OCI-M2 (cell line): ENCODE measurements at regions not wholly inside any gene's neighbourhood (a gene's known extent, or its start where the extent isn't known, plus 50 kb on each side); places are given as distances from the start of the nearest gene placed in this dataset.
"Not testable (repeated sequence)": the region's sequence is repeated elsewhere in the genome, so short reads cannot be mapped to it uniquely, and the experiment has no call there.

Experiments used
- DNase-seq: peaks from one replicate; lab custom pipeline; 2025; ENCODE audit not compliant: unreplicated experiment; lab: John Stamatoyannopoulos, UW

DNA sequence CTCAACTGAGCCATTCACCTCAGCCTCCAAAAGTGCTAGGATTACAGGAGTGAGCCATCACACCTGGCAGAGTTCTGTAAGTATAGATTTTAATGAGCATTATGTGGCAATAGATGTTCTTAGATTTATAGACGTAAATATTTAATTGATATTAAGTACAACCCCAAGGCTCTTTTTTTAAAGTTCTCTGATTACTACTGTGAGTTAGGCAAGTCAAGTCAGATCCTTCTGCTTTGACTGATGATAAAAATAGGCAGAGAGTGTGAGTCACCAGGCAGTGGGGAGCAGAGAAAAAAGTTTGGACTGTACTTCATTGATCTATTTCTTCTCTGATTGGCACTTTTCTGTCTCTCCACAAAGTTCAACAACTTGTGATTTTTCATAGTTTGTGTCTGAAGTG, 1379.9 kb downstream of the UQCRFS1 start:
- DNase-seq: no peak

DNA sequence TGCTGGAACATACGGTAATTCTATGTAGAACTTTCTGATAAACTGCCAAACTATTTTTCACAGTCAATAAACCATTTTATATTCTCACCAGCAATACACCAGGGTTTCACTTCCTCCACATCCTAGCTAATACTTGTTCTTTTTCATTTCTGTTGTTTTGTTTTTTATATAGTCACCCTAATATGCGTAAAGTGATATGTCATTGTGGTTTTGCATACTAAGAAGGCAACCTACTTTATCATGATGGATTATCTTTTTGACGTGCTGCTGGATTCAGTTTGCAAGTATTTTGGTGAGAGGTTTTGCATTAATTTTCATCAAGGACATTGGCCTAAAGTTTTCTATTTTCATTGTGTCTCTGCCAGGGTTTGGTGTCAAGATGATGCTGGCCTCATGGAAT, 1384.1 kb downstream of the UQCRFS1 start:
- DNase-seq: no peak

GRCh38 chr19:27824108-27824507, 1388.8 kb downstream of the UQCRFS1 start:
- DNase-seq: no peak

GRCh38 chr19:27822336-27822735, 1390.6 kb downstream of the UQCRFS1 start:
- no peak for DNase-seq

GRCh38 chr19:27821418-27822018, 1391.4 kb downstream of the UQCRFS1 start:
- DNase-seq: no peak

DNA sequence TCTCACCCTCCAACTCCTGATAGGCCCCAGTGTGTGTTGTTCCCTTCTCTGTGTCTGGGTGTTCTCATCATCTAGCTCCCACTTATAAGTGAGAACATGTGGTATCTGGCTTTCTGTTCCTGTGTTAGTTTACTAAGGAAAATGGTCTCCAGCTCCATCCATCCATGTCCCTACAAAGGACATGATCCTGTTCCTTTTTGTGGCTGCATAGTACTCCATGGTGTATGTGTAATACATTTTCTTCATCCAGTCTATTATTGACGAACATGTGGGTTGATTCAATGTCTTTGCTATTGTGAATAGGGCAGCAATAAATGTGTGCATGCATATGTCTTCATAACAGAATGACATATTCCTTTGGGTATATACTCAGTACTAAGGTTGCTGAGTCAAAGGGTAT, 1397.0 kb downstream of the UQCRFS1 start:
- DNase-seq: no peak

DNA sequence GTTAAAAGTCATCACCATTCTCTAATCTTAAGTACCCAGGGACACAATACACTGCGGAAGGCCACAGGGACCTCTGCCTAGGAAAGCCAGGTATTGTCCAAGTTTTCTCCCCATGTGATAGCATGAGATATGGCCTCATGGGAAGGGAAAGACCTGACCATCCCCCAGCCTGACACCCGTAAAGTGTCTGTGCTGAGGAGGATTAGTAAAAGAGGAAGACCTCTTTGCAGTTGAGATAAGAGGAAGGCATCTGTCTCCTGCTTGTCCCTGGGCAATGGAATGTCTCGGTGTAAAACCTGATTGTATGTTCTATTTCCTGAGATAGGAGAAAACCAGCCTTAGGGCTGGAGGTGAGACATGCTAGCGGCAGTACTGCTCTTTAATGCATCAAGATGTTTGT, 1398.1 kb downstream of the UQCRFS1 start:
- DNase-seq: not testable (repeated sequence)

GRCh38 chr19:27814274-27814673, 1398.7 kb downstream of the UQCRFS1 start:
- DNase-seq: not testable (repeated sequence)

DNA sequence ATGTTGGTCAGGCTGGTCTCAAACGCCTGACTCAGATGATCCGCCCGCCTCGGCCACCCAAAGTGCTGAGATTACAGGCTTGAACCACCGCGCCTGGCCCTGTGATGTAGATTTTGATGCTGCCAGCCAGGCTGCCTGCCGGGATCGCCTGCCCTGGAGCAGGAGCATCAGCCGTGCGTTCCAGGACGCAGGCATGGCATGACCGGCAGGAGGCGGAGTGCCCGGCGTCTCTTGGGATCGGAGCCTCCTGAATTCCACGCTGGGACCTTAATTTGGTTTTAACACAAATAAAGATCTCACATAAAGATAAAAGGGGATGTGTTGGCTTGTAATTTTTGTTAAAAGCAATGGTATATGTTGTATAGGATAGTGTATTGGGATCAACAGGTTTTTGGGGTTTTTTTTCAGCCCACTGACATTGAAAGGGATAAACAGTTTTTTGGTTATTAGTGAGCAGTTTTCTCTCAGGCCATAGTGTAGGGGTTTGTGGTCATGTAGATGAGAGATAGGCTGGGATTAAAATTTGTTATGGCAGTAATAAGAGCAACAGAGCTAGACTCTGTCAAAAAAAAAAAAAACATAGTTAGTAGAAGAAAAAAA, 1406.4 kb downstream of the UQCRFS1 start:
- DNase-seq: no peak

DNA sequence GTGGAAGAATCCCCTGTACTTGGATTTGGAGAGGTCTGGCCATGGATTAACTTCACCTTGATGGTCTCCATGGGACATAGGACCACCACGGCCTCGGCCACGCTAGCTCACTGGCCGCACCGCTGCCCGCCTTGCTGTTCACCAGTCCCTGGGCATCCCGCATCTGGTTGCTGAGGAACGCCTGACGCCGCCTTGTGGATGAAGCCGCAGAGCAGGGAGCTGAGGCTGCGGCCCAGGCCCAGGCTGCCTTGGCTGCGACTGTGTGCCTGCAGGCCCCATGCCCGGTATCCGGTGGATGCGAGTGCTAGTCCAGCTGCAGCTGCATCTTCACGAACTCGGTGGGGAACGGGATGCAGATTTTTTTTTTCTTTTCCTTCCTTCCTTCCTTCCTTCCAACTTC, 1407.1 kb downstream of the UQCRFS1 start:
- no peak for DNase-seq

DNA sequence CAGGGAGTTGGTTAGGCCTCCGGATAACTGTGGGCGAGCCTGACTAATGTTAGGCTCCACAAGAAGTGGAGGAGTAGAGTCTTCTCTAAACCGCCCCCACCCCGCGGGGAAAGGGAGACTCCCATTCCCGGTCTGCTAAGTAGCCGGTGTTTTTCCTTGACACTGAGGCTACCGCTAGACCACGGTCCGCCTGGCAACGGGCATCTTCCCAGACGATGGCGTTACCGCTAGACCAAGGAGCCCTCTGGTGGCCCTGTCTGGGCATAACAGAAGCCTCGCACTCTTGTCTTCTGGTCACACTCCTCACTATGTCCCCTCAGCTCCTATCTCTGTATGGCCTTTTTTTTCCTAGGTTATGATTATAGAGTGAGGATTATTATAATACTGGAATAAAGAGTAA, 1410.7 kb downstream of the UQCRFS1 start:
- not testable (repeated sequence) for DNase-seq

DNA sequence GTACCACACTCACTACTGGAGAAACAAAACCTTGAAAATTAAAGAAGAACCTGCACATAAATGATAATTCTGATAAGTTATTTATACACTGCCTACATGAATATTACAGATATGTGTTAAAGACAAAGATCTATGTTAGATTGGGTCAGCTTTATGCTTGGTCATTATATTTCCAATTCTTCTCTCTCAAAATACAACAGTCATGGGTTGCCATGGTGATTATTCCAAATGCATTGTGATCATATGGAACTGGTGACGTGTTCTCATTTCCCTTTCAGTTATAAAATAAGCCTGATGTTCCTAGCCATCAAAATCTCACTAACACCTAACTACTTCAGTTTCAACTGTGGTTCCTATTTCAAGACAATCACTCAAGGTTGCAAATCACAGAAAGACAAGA, 1416.4 kb downstream of the UQCRFS1 start:
- DNase-seq: no peak

- no peak for DNase-seq
These were observed 1416.9 kb downstream of the UQCRFS1 start for GRCh38 chr19:27796073-27796472.

- no peak for DNase-seq
These were observed 1417.6 kb downstream of the UQCRFS1 start for GRCh38 chr19:27795369-27795768.

- DNase-seq: no peak
These were observed 1418.4 kb downstream of the UQCRFS1 start for GRCh38 chr19:27794494-27795042.

- no peak for DNase-seq
These were observed 1419.1 kb downstream of the UQCRFS1 start for GRCh38 chr19:27793644-27794493.

DNA sequence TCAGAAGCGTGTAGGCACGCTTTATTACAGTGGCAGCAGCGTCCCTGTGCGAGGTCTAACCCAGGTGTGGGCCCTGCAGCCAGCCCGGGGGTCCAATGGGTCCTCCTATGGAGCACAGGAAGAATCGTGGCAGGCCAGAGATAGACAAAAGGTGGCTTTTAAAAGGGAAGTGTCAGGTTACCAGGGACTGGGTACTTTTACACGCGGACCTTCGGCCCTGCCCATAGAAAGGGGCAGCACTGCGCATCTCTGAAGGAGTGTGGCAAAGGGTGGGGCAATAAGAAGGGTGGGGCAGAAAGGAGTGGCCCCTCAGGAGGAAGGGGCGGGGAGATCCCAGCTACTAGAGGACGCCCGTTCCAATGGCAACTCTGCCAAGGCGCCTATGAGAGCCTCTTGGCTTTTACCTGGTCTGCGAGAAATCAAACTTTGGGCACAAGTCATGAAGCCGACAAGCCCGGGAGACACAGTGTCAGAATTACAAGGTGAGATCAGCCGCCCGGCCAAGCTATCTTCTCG, 1419.8 kb downstream of the UQCRFS1 start:
- DNase-seq: no peak

DNA sequence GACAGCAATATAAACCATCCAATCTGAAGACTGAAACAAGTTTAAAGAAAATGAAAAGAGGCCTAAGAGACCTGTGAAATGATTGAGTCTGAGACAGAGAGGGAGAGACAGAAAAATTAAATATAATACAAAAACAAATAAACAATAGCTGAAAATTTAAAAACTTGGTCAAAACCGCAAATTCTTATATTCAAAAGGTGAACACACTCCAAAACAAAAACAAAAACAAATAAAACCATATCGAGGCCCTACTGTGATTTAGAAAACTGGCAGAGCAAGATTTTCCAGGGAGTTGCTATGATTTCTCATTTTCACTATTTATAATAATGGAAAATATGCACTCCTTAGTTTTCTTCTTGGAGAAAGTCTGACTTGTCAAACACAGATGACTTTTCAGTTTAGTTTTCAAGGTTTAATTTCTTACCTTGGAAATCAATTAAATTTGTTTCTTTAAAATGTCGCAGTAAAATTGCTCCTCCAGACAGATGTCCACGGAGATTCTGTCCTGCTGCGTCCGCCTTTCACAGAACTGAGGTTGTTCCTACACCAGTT, 1420.3 kb downstream of the UQCRFS1 start:
- DNase-seq: no peak

DNA sequence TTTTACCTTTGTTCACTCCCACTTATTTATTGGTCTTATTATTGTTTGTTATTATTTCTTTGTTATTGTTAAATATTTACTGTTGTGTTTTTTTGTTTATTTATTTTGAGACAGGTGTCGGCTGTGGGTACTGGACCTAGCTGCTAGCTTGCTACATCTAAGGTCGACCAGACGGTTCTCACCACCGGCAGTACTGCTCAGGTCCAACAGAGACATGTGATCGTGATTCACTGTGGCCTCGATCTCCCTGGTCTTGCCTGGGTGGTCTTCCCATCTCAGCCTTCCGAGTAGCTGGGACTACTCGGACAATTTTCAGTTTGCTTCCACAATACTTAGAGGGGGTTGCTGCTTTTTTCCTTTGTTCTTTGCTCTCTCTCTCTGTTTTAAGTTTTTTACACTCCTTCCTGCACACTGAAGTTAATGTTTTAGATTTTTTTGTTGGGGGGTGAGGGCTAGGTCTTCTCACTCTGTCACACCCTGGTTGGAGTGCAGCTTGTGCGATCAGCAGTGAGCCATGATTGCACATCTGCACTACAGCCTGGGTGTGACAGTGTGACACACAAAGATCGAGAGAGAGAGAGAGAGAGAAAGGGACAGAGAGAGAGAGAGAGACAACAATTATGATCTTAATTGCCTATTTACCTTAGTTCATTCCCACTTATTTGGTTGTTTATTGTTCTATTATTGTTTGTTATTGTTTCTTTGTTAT, 1432.4 kb downstream of the UQCRFS1 start:
- no peak for DNase-seq

DNA sequence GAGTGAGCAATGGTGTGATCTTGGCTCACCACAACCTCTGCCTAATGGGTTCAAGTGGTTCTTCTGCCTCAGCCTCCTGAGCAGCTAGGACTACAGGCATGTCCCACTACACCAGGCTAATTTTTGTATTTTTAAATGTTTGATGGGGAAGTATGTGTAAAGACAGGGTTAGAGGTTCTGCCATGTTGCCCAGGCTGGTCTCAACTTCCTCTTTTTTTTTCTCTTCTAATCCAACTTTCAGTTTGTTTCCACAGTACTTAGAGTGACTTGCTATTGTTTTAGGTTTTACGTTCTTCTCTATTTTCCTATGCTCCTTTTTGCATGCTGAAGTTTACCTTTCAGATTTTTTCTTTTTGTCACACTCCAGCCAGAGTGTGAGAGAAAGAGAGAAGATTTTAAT, 1433.0 kb downstream of the UQCRFS1 start:
- DNase-seq: no peak

GRCh38 chr19:27777726-27778125, 1435.2 kb downstream of the UQCRFS1 start:
- DNase-seq: no peak
